Skeletal muscle satellite cell (primary cell): ENCODE measurements at regions not wholly inside any gene's neighbourhood (a gene's known extent, or its start where the extent isn't known, plus 50 kb on each side); places are given as distances from the start of the nearest gene placed in this dataset.

Experiments
- H3K27me3 ChIP-seq: 2 replicates; pipeline ENCODE4 v1.7.0; 2013; ENCODE audit warnings: low read length; ENCODE audit not compliant: control insufficient read depth, insufficient read depth
- H3K36me3 ChIP-seq: 2 replicates; pipeline ENCODE4 v1.7.0; 2013; ENCODE audit warnings: mild to moderate bottlenecking, control low read depth, low read length; ENCODE audit not compliant: insufficient read depth
- H3K4me1 ChIP-seq: 2 replicates; pipeline ENCODE4 v1.7.0; 2013; ENCODE audit warnings: low read length; ENCODE audit not compliant: control insufficient read depth, insufficient read depth
- H3K4me2 ChIP-seq: 2 replicates; pipeline ENCODE4 v1.7.0; 2013; ENCODE audit warnings: mild to moderate bottlenecking, low read length
- H3K4me3 ChIP-seq: 2 replicates; pipeline ENCODE4 v1.7.0; 2013; ENCODE audit warnings: low read length
- H3K9ac ChIP-seq: 2 replicates; pipeline ENCODE4 v1.7.0; 2013; ENCODE audit warnings: mild to moderate bottlenecking, low read depth, low read length, moderate library complexity
- H3K9me3 ChIP-seq: replicated peaks from 2 replicates; pipeline ENCODE4 v1.7.0; 2013; ENCODE audit warnings: mild to moderate bottlenecking, control low read depth, low read length

DNA sequence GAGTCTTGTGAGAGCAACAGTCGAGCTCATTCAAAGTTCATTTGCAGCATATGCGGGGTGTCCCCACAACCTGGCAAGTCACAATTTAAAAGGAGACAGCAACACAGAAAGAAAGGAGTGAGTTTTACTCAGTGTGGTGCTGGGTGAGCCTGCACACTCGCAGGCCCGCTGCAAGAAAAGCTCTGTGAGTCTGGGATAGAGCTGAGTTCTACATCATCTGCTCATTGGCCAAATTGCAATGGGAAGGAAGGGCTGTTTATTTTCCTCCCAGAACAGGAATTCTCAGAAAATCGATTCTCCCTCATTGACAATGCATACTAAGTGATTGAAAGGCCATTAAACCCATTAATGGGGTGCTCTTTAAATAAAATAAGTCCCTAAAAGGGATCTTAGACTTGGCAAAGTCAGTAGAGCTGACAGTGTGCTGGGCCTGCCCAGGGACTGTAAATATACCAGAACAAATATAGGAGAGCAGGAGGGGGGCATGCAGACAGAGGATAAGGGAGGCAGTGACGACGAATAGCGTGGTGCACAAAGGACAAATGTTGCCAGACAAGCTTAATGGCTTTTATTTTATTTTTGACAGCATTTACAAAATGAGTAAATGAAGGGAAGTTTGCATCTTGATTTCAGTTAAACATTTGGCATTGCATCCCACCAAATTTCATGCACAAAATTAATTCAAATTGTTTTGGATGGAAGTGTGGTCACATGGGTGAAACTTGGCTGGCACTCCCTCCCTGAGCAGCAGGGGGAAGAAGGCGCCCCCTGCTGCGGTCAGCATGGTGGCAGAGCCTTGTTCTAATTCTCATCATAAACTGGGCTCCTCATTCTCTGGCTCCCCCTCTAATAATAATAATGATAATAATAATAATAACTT lies 215.7 kb downstream of the SNX10 start:
- H3K9ac ChIP-seq = no peak overlapping the region
- H3K4me3 ChIP-seq = no peak overlapping the region
- no peaks in the 10 kb centered on the region for H3K4me1 ChIP-seq
- H3K36me3 ChIP-seq = no peaks in the 10 kb centered on the region
- peaks cover 14% of the 10 kb centered on the region for H3K27me3 ChIP-seq
- H3K4me2 ChIP-seq = no peak overlapping the region
- H3K9me3 ChIP-seq = no peaks in the 10 kb centered on the region

DNA sequence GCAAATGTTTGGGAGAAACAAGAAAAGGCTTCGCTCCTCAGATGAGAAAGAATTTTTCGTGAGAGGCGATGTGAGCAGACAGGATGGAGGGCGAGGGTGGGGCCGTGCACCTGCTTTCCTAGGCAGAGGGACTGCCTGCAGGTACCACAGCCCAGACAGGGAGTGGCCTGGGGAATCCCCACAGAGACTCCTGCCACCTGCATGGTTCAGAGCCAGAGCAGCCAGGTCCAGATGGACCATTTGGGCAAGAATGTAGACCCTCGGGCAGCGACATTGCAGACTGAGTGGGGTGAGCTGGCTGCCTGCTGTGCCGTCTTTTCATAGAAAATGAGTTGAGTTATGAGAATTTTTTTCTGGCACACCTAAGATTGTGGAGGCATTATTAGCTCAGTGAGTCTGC lies 216.8 kb downstream of the SNX10 start:
- Histone ChIP-seq H3K27me3 (peaks cover 18% of the 10 kb centered on the region), H3K36me3 (no peaks in the 10 kb centered on the region), H3K4me3 (no peak overlapping the region), H3K4me2 (no peak overlapping the region), H3K9ac (no peak overlapping the region), H3K9me3 (no peaks in the 10 kb centered on the region), H3K4me1 (no peaks in the 10 kb centered on the region)

- Histone ChIP-seq H3K4me1 (no peaks in the 10 kb centered on the region), H3K27me3 (peaks cover 19% of the 10 kb centered on the region), H3K9me3 (no peaks in the 10 kb centered on the region), H3K36me3 (no peaks in the 10 kb centered on the region), H3K4me2 (no peak overlapping the region), H3K9ac (no peak overlapping the region), H3K4me3 (no peak overlapping the region)
These were observed 217.3 kb downstream of the SNX10 start for GRCh38 chr7:26508917-26509316.

GRCh38 chr7:26510231-26510957 lies 218.7 kb downstream of the SNX10 start:
- Histone ChIP-seq H3K9ac (no peak overlapping the region), H3K4me3 (no peak overlapping the region), H3K27me3 (peaks cover 26% of the 10 kb centered on the region), H3K9me3 (no peaks in the 10 kb centered on the region), H3K36me3 (no peaks in the 10 kb centered on the region), H3K4me2 (no peak overlapping the region), H3K4me1 (no peaks in the 10 kb centered on the region)

DNA sequence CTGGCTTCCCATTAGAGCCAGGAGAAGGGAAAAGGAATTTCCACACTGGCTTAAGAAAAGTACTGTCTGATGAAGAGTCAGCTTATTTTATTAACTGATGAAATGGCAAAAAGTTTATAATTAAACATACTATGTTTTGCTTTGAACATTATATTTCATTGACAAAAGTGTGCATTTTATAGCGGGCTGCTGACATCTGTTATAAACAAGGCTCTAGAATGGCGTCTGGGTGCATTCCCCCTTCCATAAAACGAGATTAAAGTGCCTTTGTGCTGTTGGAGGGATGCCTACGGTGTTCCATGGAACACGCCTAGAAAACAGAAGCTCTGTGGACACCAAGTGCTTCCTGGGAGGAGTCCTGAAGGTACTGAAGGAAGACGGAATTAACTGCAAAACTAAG lies 220.2 kb downstream of the SNX10 start:
- H3K4me2 ChIP-seq = no peak overlapping the region
- H3K27me3 ChIP-seq = peaks cover 25% of the 10 kb centered on the region
- H3K36me3 ChIP-seq = no peaks in the 10 kb centered on the region
- H3K9me3 ChIP-seq = no peaks in the 10 kb centered on the region
- no peak overlapping the region for H3K9ac ChIP-seq
- H3K4me3 ChIP-seq = no peak overlapping the region
- H3K4me1 ChIP-seq = no peaks in the 10 kb centered on the region

GRCh38 chr7:26512737-26513136 lies 221.1 kb downstream of the SNX10 start:
- no peak overlapping the region for H3K4me3 ChIP-seq
- H3K27me3 ChIP-seq = peaks cover 25% of the 10 kb centered on the region
- no peak overlapping the region for H3K9ac ChIP-seq
- no peaks in the 10 kb centered on the region for H3K36me3 ChIP-seq
- H3K4me1 ChIP-seq = no peaks in the 10 kb centered on the region
- H3K9me3 ChIP-seq = no peaks in the 10 kb centered on the region
- no peak overlapping the region for H3K4me2 ChIP-seq

GRCh38 chr7:26513948-26514347 lies 222.3 kb downstream of the SNX10 start:
- H3K27me3 ChIP-seq = peaks cover 30% of the 10 kb centered on the region
- H3K9ac ChIP-seq = no peak overlapping the region
- H3K4me2 ChIP-seq = no peak overlapping the region
- no peaks in the 10 kb centered on the region for H3K4me1 ChIP-seq
- no peak overlapping the region for H3K4me3 ChIP-seq
- H3K9me3 ChIP-seq = no peaks in the 10 kb centered on the region
- no peaks in the 10 kb centered on the region for H3K36me3 ChIP-seq

- Histone ChIP-seq H3K4me3 (no peak overlapping the region), H3K27me3 (peaks cover 30% of the 10 kb centered on the region), H3K36me3 (no peaks in the 10 kb centered on the region), H3K4me1 (no peaks in the 10 kb centered on the region), H3K4me2 (no peak overlapping the region), H3K9me3 (no peaks in the 10 kb centered on the region), H3K9ac (no peak overlapping the region)
These were observed 223.0 kb downstream of the SNX10 start for GRCh38 chr7:26514633-26515032.

DNA sequence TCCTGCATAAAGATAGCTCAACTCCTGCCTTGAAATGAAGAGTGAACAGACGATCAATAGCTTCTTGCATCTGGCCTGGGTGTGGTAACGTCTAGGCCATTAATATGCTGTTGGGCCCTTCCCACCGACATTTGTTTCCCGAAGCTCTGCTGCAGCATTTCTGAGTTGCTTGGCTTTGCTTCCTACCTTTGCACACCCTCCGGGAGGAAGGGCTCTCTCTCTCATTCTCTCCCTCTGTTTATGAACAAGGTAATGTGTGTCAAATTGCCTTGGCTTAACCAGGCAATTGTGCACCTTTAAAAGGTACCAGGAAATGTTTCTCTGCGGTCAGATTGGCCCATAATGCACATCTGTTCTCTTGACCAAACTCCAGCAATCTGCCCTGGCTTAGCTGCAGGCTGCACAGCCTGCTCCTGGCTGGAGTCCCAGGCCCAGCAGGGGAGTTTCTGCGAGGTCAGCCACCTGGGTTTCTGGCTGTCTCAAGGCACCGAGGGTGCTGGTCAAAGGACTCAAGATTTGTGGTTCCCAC lies 223.7 kb downstream of the SNX10 start:
- Histone ChIP-seq H3K4me3 (no peak overlapping the region), H3K27me3 (peaks cover 30% of the 10 kb centered on the region), H3K36me3 (no peaks in the 10 kb centered on the region), H3K9me3 (no peaks in the 10 kb centered on the region), H3K9ac (no peak overlapping the region), H3K4me2 (no peak overlapping the region), H3K4me1 (no peaks in the 10 kb centered on the region)

DNA sequence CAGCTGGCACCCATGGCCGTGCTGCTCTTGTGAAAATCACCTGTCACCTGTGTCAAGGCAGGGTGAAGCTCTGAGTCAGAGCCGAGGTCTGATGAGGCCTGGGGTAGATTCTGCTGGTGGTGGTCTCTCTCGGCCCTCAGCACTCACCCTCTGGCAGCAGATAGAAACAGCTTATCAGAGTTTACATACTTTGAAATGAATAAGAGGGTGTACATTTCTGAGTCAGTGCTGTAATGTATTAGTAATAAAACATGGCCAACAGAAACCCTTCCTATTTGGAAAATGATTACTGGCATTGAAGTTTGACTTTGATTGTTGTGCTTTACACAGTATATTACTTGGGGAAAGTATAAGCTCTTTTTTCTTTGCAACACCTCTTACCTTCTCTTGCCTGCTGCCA lies 228.8 kb downstream of the SNX10 start:
- H3K27me3 ChIP-seq = peaks cover 13% of the 10 kb centered on the region
- H3K4me1 ChIP-seq = no peaks in the 10 kb centered on the region
- no peaks in the 10 kb centered on the region for H3K36me3 ChIP-seq
- H3K4me3 ChIP-seq = no peak overlapping the region
- H3K4me2 ChIP-seq = no peak overlapping the region
- no peaks in the 10 kb centered on the region for H3K9me3 ChIP-seq
- no peak overlapping the region for H3K9ac ChIP-seq

DNA sequence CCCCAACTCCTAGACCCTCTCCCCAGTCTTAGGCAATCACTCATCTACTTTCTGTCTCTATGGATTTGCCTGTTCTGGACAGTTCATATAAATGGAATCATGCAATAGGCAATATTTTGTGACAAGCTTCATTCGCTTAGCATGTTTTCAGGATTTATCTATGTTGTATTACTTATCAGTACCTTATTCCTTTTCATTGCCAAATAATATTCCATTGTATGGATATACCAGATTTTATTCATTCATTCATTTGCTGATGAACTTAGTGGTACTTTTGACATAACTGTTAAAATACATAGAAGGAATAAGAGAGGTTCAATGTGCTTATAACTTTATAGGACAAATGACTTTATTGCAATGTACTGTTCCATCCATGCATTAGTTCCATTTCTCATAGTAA lies 231.0 kb downstream of the SNX10 start:
- Histone ChIP-seq H3K9me3 (no peaks in the 10 kb centered on the region), H3K27me3 (peaks cover 14% of the 10 kb centered on the region), H3K4me3 (no peak overlapping the region), H3K4me1 (no peaks in the 10 kb centered on the region), H3K36me3 (no peaks in the 10 kb centered on the region), H3K9ac (no peak overlapping the region), H3K4me2 (no peak overlapping the region)
